ENCODE measurements at regions not wholly inside any gene's neighbourhood (a gene's known extent, or its start where the extent isn't known, plus 50 kb on each side); places are given as distances from the start of the nearest gene placed in this dataset.

DNA sequence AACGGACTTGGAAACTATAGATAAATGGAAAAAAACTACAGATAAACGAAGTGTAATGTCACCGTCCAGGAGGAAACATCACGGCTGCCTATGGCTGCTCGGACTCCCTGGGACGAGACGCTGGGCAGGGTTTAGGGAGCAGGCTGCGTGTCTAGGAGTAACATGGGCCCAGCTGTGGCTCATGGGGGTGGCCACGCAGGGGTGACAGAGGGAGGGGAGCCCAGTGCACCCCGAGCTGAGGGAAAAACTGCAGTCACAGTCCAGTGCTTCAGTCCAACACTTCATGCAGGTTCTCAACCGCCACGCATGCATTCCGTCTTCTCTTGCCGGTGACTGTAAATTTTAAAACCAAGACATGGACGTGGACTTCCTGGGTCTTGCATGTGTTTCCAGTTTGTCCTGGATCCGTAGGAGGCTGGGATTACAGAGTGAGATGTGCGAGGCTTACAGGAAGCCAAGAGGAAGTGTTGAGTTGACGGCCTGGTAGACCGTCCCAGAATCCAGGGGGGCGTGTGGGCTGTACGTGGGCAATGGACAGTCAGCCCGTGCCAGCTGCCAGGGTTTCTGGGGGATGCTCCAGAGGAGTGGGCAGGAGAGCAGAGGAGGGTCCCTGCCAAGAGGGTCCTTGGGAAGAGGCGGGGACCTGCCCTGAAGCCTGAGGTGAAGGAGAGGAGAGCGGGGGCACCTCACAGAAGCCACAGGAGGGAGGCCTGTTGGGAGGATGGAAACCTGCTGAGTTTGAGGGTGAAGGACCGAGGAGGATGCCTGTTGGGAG lies 691.4 kb downstream of the BRD1 start:
- H3K4me3 ChIP-seq (ENCODE audit: low read length, poor library complexity, severe bottlenecking), result no peak overlapping the region
- TF ChIP-seq, protein P1, sequence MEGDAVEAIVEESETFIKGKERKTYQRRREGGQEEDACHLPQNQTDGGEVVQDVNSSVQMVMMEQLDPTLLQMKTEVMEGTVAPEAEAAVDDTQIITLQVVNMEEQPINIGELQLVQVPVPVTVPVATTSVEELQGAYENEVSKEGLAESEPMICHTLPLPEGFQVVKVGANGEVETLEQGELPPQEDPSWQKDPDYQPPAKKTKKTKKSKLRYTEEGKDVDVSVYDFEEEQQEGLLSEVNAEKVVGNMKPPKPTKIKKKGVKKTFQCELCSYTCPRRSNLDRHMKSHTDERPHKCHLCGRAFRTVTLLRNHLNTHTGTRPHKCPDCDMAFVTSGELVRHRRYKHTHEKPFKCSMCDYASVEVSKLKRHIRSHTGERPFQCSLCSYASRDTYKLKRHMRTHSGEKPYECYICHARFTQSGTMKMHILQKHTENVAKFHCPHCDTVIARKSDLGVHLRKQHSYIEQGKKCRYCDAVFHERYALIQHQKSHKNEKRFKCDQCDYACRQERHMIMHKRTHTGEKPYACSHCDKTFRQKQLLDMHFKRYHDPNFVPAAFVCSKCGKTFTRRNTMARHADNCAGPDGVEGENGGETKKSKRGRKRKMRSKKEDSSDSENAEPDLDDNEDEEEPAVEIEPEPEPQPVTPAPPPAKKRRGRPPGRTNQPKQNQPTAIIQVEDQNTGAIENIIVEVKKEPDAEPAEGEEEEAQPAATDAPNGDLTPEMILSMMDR (conservative IDR thresholded peaks at IDR 0.05; ENCODE audit: low read length), result no peak
- no peak for TF ChIP-seq EZH2phosphoT487 (IDR thresholded peaks at IDR 0.05; ENCODE audit: borderline replicate concordance)
- H3K36me3 ChIP-seq (ENCODE audit: insufficient read depth, low read length), result no peaks in the 10 kb centered on the region

DNA sequence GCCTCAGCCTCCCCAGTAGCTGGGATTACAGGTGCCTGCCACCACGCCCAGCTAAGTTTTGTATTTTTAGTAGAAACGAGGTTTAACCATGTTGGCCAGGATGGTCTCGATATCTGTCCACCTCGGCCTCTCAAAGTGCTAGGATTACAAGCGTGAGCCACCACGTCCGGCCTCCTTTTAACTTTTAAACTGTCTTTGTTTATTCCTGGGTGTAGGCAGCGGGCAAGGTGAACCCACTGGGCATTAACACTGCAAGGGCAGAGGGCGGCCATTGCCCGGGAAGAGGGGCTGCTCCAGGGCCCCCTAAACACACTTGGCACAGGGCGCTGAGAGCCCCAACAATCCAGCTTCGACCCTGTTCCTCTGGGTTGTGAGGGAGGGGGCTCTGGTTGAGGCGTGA lies 693.6 kb downstream of the BRD1 start:
- peaks cover 2% of the 10 kb centered on the region; the same call in 1 of the 2 replicates for H3K9me3 ChIP-seq (ENCODE audit: insufficient read depth, low read depth, low read length)
- H2AFZ ChIP-seq (ENCODE audit: low read length), result no peak overlapping the region
- no peaks in the 10 kb centered on the region for H3K4me1 ChIP-seq (ENCODE audit: insufficient read depth, low read length, poor library complexity, severe bottlenecking)
- H4K20me1 ChIP-seq (ENCODE audit: insufficient read depth, low read length, poor library complexity, severe bottlenecking), result no peaks in the 10 kb centered on the region
- H3K79me2 ChIP-seq (ENCODE audit: insufficient read depth, low read length), result no peaks in the 10 kb centered on the region
- H3K4me2 ChIP-seq (ENCODE audit: low read depth, low read length, poor library complexity, severe bottlenecking), result no peak overlapping the region
- no peak overlapping the region for H3K4me3 ChIP-seq (ENCODE audit: low read length, poor library complexity, severe bottlenecking)
- H3K36me3 ChIP-seq (ENCODE audit: insufficient read depth, low read length), result no peaks in the 10 kb centered on the region
- H3K9me2 ChIP-seq (replicated peaks; ENCODE audit: low read depth, low read length), result no peaks in the 10 kb centered on the region
- TF ChIP-seq, protein P1 (conservative IDR thresholded peaks at IDR 0.05; ENCODE audit: low read length), result no peak
- TF ChIP-seq EZH2phosphoT487 (IDR thresholded peaks at IDR 0.05; ENCODE audit: borderline replicate concordance), result no peak
- no peaks in the 10 kb centered on the region for H3K27me3 ChIP-seq (ENCODE audit: insufficient read depth, low read length, poor library complexity, severe bottlenecking)
- no peak overlapping the region for H3K9ac ChIP-seq (ENCODE audit: low read depth, low read length, poor library complexity, severe bottlenecking)
- H3F3A ChIP-seq (ENCODE audit: low read depth), result no peaks in the 10 kb centered on the region

More for the DNA sequence above, 691.4 kb downstream of the BRD1 start:
- peaks cover 8% of the 10 kb centered on the region; the same call in 1 of the 2 replicates for H3K9me3 ChIP-seq (ENCODE audit: insufficient read depth, low read depth, low read length)
- H3K27me3 ChIP-seq (ENCODE audit: insufficient read depth, low read length, poor library complexity, severe bottlenecking), result no peaks in the 10 kb centered on the region
- no peak overlapping the region for H3K9ac ChIP-seq (ENCODE audit: low read depth, low read length, poor library complexity, severe bottlenecking)
- H3K4me2 ChIP-seq (ENCODE audit: low read depth, low read length, poor library complexity, severe bottlenecking), result no peak overlapping the region
- no peaks in the 10 kb centered on the region for H3K79me2 ChIP-seq (ENCODE audit: insufficient read depth, low read length)
- H3F3A ChIP-seq (ENCODE audit: low read depth), result no peaks in the 10 kb centered on the region
- H2AFZ ChIP-seq (ENCODE audit: low read length), result no peak overlapping the region
- no peaks in the 10 kb centered on the region for H3K4me1 ChIP-seq (ENCODE audit: insufficient read depth, low read length, poor library complexity, severe bottlenecking)
- no peaks in the 10 kb centered on the region for H3K9me2 ChIP-seq (replicated peaks; ENCODE audit: low read depth, low read length)
- H4K20me1 ChIP-seq (ENCODE audit: insufficient read depth, low read length, poor library complexity, severe bottlenecking), result no peaks in the 10 kb centered on the region

DNA sequence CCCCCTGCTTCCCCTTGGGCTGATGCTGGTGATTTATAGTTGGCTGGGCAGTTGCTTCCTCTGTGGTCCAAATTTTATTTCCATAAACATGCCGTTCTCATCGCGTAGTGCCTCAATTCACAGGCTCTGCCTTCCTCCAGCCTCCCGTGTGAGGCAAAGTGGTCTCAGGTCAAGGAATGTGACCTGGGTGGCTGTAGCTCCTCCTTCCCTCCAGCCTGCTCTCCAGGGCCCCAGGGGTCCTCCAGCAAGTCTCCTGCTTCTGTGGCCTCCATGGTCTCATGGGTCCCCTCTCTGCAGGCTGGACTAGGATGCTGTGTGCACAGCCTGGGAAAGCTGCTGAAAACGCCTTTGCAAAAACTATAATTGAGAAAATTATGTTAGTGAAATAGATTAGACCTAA lies 694.1 kb downstream of the BRD1 start:
- no peaks in the 10 kb centered on the region for H3K9me2 ChIP-seq (replicated peaks; ENCODE audit: low read depth, low read length)
- no peak overlapping the region for H2AFZ ChIP-seq (ENCODE audit: low read length)
- H4K20me1 ChIP-seq (ENCODE audit: insufficient read depth, low read length, poor library complexity, severe bottlenecking), result no peaks in the 10 kb centered on the region
- H3K4me2 ChIP-seq (ENCODE audit: low read depth, low read length, poor library complexity, severe bottlenecking), result no peak overlapping the region
- no peaks in the 10 kb centered on the region for H3K36me3 ChIP-seq (ENCODE audit: insufficient read depth, low read length)
- H3K9me3 ChIP-seq (ENCODE audit: insufficient read depth, low read depth, low read length), result peaks cover 2% of the 10 kb centered on the region; the same call in 1 of the 2 replicates
- H3K27me3 ChIP-seq (ENCODE audit: insufficient read depth, low read length, poor library complexity, severe bottlenecking), result no peaks in the 10 kb centered on the region
- no peaks in the 10 kb centered on the region for H3K79me2 ChIP-seq (ENCODE audit: insufficient read depth, low read length)
- no peak overlapping the region for H3K4me3 ChIP-seq (ENCODE audit: low read length, poor library complexity, severe bottlenecking)
- no peak overlapping the region for H3K9ac ChIP-seq (ENCODE audit: low read depth, low read length, poor library complexity, severe bottlenecking)
- H3K4me1 ChIP-seq (ENCODE audit: insufficient read depth, low read length, poor library complexity, severe bottlenecking), result no peaks in the 10 kb centered on the region
- TF ChIP-seq EZH2phosphoT487 (IDR thresholded peaks at IDR 0.05; ENCODE audit: borderline replicate concordance), result no peak
- TF ChIP-seq, protein P1 (conservative IDR thresholded peaks at IDR 0.05; ENCODE audit: low read length), result no peak
- H3F3A ChIP-seq (ENCODE audit: low read depth), result no peaks in the 10 kb centered on the region
